HG02798 (cell line): ENCODE measurements at regions not wholly inside any gene's neighbourhood (a gene's known extent, or its start where the extent isn't known, plus 50 kb on each side); places are given as distances from the start of the nearest gene placed in this dataset.
"Not testable (repeated sequence)": the region's sequence is repeated elsewhere in the genome, so short reads cannot be mapped to it uniquely, and the experiment has no call there.

Experiments used
- ATAC-seq: cut with Tn5 transposase; IDR thresholded peaks from one replicate; pipeline ENCODE4 v1.9.1; 2021; ENCODE audit warnings: mild to moderate bottlenecking; ENCODE audit not compliant: unreplicated experiment, poor library complexity

DNA sequence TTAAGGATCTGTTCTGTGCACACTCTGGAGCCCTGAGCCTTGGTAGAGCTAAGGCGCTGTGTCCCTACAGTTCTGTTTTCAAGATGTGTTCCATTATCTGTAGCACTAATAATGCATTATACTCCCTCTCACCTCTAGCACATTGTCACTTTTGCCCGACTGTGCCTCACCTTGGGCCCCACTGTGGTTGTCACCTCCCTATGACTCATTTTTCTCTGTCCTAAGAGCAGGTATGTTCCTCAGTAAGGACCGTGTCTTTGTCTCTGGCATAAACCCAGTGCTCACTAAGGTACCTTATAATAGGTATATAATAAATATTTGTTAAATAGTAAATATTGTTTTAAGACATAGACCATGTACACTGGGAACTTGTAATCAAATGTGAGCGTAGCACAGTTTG, 942.5 kb upstream of the CITED2 start:
- no peak for ATAC-seq

DNA sequence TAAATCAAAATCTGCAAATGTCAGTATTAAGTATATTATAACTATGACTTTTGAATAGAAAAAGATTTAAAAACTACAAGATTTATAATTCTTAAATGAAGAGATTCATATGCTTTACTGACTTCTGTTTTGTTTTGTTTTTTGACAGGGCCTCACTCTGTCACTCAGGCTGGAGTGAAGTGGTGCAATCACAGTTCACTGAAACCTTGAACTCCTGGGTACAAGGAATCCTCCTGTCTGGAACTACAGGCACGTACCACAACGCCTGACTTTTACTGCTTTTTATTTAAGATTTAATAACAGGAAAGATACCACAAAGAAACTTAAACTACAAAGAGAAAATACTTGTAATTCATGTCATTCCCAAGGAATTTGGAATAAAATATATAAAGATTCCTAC, 940.2 kb upstream of the CITED2 start:
- no peak for ATAC-seq

DNA sequence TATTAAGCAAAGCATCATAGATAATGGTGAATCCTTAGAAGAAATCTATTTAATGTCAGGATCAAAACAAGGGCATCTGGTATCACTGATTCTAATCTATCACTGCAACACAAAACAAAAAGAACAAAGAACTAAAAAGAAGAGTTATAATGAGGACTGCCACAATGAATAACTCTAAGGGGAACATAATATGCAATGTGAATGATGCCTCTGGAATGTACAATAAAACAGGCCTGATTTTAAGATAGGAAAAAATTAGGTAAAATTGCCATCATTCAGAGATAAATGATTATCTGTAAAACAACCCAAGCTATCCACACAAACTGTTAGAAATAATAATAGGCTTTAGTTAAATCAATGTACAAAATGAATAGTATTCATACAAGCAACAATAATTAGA, 936.7 kb upstream of the CITED2 start:
- ATAC-seq, result no peak

GRCh38 chr6:140303218-140303949, 928.9 kb upstream of the CITED2 start:
- no peak for ATAC-seq

DNA sequence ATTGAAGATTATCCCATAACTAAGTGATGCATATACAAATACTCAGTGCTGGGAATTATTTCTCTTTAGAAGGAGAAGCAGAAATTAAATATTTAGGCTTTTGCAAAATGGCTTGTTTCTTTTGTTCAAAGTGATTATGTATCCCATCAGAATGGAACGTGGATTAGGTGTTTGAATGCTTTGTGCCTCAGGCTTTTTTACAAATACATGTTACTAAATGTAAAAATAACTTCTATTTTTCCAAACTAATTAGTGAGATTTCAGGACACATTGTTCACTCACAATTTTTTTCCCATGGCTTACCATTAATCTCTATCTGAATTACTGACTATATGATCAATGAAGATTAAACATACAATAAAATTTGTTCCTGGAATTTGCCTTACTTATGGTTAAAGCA, 925.9 kb upstream of the CITED2 start:
- no peak for ATAC-seq

GRCh38 chr6:140289186-140289585, 914.7 kb upstream of the CITED2 start:
- ATAC-seq, result no peak

- no peak for ATAC-seq
Observed at GRCh38 chr6:140285998-140286690, 911.7 kb upstream of the CITED2 start.

DNA sequence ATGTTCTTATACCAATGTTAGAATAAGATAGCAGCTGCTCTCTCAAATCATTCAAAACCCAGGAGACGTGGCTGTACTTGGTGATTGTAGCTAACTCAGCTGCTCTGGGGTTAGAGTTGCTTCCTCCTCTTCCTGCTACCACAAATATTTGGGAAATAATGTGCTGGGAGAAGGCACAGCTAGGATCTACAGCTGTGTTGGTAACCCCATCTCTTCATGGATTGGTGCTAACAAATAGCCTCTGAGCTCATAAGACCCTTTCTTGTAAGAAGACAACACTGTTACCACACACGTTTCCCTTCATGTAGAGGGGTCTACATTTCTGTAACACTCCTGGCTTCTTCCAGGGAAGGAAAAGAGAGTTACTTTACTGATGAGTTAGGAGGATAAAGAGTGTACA, 911.0 kb upstream of the CITED2 start:
- ATAC-seq, result no peak

DNA sequence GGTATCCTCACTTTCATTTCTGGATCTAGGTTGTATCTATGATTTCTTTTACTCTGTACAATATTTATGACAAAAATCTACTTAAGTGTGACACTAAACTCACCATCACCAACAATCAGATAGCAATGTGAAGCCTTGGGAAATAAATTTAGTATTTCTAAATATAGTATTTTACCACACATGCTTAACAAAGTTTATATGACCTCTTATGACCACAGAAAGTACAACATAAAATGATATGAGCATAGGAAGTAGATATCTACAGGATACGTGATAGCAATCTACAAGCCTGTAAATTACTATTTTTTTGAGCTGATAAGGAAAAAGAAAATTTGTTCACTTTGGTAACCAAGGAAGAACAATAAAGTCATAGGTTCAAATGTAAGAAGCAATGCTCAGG, 910.4 kb upstream of the CITED2 start:
- ATAC-seq, result no peak

GRCh38 chr6:140283197-140283596, 908.7 kb upstream of the CITED2 start:
- ATAC-seq, result no peak

GRCh38 chr6:140281767-140282166, 907.3 kb upstream of the CITED2 start:
- ATAC-seq, result no peak

DNA sequence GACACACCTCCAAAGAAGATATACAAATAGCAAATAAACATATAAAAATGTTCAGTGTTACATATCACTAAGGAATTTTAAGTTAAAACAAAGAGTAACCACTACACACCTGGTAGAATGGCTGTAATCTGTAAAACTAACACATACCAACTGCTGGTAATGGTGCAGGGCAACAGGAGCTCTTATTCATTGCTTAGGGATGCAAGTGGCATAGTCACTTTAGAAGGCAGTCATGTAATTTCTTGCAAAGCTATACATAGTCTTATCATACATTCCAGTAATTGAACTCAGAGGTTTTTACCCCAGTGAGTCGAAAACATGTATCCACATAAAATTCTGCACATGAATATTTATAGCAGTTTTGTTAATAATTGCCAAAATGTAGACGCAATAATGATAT, 906.8 kb upstream of the CITED2 start:
- no peak for ATAC-seq

DNA sequence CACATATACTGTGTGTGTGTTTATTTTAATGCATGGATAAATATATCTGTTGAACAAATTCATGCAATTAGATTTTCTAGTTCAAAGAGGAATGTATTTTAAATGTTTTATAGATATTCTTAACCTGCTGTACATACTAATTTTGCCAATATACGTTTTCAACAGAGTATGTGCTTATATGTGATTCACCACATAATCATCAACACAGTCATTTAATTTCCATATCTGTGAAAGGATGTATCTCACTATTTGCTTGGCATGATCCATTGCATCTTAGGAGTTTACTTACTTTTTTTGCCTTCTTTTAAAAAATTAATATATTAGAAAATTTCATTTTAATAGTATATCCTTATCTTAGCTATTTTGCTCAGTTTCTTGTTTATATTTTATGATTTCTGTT, 902.3 kb upstream of the CITED2 start:
- no peak for ATAC-seq

DNA sequence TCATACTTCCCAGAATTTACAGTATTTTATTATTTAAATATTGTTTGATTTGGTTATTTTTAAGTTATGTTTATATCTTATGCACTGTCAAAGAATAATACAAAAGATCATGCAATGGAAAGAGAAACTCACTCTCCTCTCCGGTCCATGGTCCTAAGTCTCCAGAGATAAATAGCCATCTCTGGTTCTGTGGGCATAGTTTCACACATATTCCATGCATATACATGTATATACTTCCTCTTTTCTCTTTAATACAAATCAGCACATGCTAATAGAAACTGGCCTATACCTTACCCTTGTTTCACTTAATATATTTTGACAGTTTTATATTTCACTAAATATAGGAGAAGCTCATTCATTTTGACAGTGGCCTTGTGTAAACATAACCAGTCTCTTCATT, 901.7 kb upstream of the CITED2 start:
- no peak for ATAC-seq

DNA sequence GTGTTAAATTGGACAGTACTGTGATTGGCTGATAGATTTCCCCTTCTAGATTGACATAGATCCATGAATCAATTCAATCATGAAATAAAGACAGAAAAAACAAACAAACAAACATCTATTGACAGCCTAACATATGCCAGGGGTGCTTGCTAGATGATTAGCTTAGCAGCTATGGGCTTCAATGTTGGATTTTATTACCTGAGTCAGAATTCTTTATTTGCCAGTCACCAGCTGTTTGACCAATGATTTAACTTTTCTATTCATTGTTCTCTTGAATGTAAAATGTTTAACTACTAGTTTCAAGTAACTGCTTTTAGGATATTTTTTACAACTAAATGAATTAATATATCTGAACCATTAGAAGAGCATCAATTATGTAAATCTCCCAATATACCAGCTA, 901.3 kb upstream of the CITED2 start:
- no peak for ATAC-seq

DNA sequence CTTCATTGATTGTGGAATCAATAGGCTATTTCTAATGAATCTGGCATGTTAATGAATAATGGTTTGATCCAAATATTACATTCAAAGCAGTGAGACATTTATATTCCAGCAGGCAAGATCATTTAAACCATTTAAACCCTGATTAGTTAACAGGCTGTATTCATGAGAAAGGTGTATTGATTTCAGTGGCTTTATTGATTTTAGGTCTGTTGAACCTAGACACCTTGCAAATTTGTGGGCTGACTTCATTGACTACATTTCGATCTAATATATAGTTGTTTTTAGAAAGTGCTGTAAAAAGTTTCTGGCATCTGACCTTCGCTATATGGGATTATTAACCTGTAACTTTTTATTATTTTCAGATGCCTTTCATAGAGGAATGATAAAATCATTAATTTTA, 900.1 kb upstream of the CITED2 start:
- no peak for ATAC-seq

- ATAC-seq, result peak; percentile 99
Observed at GRCh38 chr6:140271759-140272377, 897.4 kb upstream of the CITED2 start.

DNA sequence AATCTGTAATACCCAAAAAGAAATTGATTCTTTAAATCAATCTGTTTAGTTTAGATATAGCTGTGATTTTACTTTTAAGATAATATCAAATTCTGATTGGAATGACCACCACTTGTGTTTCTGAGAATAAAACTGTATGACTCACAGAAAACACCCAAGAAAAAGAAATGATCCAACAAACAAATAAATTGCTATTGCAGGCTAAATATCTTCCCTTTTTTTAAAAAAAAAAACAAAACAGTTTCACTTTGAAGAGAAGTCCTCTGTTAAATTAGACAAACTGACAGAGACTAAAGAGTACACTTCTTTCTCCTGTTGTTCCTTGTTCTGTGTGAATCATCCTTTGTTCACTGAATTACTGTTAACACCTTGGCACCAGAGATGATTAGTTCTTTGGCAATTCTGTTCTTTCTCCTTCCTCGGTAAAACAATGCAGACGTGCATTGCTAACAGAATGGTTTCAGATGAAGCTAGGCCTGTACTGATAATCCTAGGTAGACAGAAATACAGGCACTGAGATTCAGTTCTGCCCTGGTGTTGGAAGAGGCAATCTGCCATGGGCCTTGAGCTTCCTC, 895.2 kb upstream of the CITED2 start:
- no peak for ATAC-seq

GRCh38 chr6:140264431-140264830, 890.0 kb upstream of the CITED2 start:
- ATAC-seq, result no peak

DNA sequence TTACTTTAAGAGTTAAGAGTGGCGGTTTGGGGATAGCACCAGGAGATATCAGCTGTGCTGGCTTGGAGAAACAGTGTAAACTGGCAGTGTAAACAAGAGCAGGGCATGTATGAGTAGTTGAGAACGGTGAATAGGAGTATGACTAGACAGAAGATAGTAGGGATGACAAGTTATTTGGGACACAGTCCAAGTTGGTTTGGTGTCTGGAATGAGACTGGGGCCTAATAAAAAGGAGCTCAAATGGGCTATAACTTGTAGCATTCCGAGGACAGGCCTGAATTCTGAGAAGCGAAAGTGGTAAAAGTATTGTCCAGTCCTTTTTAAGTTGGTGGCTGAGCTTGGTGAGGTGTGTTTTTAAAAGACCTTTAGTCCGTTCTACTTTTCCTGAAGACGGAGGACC, 883.9 kb upstream of the CITED2 start:
- ATAC-seq, result not testable (repeated sequence)

DNA sequence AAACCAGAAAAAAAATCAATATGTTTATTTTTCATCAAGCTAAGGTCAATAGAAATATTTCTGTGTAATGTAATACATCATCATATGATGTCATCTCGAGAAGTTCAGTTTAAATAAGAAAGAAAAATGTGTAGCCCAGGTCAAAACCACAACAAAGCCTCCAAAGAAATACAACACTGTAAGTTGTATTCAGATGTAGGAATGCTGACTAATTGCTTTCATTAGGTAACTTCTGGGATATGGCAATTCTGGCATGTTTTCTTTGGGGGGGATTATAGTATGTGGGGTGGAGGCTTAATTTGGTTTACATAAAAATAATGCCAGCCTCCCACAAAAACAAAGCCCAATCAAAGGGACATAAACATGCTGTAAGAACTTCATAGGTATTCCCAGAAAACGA, 881.8 kb upstream of the CITED2 start:
- no peak for ATAC-seq
